GM18867 (cell line): ENCODE measurements at regions not wholly inside any gene's neighbourhood (a gene's known extent, or its start where the extent isn't known, plus 50 kb on each side); places are given as distances from the start of the nearest gene placed in this dataset.

Experiments used
- ATAC-seq: cut with Tn5 transposase; IDR thresholded peaks from one replicate; pipeline ENCODE4 v1.9.1; 2021; ENCODE audit warnings: mild to moderate bottlenecking, moderate library complexity; ENCODE audit not compliant: unreplicated experiment

GRCh38 chr5:74384851-74385250 lies 255.7 kb downstream of the ENC1 start:
- no peak for ATAC-seq

- ATAC-seq = no peak
Measured at GRCh38 chr5:74382987-74383593, 257.4 kb downstream of the ENC1 start.

DNA sequence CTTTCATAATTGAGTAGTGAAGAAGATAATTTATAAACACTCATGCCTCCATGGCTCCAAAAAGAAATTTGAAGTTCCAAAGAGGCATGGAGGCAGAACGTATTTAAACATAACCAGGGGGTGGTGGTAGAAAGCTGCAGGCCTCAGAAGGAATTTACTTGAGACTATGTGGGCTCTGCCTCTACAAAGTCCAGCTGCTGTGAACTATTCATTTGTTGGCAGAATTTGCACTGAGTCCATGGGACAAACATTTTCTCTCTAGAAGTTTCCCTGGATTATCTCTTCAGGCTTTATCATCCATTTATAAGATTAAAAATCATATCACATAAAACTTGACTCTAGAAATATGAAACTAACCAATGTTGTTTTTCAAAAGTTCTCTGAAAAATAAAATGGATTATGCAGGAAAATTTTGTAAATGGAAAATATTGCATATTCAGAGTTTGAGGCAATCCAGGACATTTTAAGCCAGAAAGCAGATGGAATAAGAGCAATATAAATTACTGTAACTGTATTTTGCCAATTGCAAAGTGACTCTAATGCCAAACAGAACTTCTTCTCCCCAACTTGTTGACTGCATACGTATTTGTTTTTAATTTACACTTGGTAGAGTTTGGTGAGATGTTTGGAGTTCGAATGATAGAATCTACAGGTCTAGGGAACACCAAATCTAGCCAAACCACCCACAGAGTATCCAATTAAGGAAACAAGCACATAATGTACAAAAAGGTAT lies 258.2 kb downstream of the ENC1 start:
- no peak for ATAC-seq

DNA sequence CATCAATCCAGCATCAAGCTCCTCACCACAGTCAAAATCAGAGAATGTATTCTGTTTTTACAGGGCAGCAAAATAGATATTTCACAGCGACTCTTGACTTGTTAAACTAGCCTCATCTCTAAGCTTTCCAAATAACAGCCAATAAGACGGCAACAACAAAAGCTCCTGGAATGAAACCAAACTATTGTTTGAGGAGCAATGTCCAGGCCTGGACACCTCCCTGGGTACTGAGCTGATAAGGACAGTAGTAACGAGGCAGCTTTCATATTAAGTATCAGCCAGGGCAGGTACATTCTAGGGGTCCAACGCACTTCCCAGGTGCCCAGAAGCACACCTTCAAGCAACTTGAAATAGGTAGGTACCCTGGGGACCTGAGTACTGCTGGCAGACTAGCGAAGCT lies 260.3 kb downstream of the ENC1 start:
- no peak for ATAC-seq

DNA sequence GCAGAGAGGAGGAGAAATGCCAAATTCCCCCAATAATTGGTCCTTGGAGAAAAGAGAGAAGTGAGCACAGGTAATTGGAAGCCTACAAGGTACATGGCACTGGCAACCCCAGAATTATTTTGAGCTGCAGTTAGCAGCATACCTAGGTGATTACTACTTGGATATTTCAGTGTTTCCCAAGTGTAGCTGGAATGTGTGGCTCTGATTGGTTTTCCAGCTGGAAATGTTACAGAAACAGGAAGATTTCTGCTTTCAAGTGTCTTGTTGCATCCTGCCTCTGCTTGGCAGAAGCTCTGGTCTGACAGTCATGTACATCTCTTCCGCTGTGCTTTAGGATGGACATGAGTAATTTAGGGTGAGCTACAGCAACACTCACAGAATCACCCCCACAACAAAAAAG lies 262.1 kb downstream of the ENC1 start:
- no peak for ATAC-seq

DNA sequence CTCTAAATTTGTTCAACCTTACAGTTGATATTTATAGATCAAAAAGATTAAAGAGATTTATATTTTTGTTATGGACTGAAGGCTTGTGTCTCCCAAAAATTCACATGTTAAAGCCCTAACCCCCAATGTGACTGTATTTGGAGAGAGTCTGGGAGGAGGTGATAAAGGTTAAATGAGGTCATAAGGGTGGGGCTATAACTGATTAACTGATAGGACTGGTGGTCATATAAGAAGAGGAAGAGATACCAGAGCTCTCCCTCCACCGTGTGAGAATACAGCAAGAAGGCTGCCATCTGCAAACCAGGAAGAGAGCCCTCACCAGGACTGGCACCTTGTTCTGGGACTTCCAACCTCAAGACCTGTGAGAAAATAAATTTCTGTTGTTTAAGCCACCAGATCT lies 264.3 kb downstream of the ENC1 start:
- ATAC-seq = no peak

DNA sequence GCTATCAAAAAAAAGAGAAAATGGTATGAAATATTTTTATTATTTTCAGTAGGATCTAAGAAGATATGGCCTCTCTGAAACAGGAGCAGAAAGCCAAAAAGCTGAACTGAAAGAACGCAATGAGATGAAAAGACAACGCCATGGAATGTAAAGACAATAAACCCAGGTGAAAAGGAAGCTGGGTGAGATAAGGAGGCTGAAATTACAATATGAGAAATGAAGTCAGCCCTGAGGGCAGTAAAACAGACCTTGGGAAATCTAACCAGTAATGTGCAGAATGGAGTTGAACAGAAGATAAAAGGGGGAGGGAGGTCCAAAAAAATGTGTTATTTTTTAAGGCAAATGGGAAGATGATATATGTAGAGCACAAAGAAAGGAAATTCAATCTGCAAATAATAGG lies 265.3 kb downstream of the ENC1 start:
- no peak for ATAC-seq

GRCh38 chr5:74374656-74375055 lies 265.9 kb downstream of the ENC1 start:
- no peak for ATAC-seq

- no peak for ATAC-seq
Measured at GRCh38 chr5:74373076-74373475, 267.5 kb downstream of the ENC1 start.

DNA sequence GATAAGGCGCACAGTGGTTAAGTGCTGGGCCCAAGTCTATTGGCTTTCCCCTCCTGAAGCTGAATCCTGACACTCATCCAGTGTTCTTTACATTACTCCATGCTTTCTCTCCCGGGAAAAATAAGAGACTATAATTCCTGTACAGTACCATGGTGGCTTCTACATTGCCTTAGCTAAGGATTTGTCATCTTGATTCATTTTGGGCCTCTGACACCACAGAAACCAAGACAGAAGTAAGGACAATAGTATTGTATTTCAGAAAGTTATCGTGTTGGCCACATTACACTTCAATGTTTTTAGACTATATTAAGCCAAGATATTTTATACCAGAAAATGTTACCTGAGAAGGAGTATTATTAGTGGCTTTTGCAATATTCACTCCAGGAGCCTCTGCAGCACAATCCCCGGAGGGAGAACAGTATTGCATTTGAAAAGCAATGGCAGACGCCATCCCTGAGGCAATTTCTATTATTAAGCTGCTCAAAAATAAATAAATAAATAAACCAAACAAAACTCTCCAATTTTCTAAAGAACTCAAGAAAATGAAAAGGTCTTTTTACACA lies 267.9 kb downstream of the ENC1 start:
- ATAC-seq = no peak

DNA sequence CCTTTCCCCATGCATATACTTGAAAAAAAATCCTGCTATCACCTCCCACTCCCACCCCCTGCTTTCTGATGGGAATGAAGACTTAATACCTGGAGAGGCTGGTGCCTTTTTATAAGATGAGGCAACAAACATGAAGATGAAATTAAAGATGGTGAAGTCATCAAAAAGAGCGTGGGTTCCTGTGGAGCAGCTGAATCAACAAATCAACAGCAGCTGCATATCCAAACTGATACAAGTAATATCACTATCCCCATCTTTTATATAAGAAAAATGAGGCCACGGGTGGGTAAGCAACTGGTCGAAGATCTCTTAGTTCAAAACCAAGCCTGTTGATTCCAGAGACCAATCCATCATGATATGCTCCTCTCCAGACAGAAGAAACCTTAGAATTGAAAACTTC lies 268.5 kb downstream of the ENC1 start:
- ATAC-seq = no peak

GRCh38 chr5:74371621-74372020 lies 268.9 kb downstream of the ENC1 start:
- ATAC-seq = no peak

DNA sequence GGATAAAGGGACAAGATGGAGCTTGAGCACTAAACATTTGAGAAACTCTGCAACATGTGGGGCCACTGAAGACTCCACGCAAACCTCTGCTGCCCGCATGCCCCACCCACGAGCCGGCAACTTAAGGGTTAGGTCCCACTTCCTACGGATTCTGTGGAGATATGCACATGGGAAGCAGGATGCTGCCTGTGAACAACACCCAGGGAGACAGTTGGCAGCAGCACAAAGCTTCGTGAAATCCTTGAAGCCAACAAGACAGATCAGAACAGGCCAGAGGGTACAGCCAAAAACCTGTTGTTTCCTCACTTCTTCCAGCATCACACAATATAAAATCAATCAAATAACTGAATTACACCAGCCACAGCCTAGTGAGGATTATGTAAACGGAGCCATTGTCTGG lies 270.4 kb downstream of the ENC1 start:
- ATAC-seq = no peak

GRCh38 chr5:74369173-74369572 lies 271.4 kb downstream of the ENC1 start:
- ATAC-seq = no peak

DNA sequence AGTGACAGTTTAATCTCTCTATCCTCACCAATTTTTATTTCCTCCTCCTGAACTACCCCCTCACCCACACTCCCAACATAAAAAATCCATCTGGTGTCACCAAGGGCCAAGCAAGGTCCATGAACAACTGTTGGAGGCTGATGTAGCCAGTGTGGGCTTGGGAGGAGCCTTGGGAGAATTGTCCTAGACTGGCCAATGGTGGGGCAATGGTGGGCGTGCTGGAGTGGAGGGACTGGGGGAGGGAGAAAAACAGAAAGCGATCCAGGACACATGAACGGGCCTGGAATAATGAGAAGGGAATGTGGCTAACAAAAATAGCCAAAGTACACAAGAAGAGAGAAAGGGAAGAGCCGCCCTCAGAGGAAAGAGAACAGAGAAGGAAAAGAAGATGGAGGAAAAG lies 272.6 kb downstream of the ENC1 start:
- ATAC-seq = no peak

GRCh38 chr5:74367241-74367733 lies 273.2 kb downstream of the ENC1 start:
- no peak for ATAC-seq

DNA sequence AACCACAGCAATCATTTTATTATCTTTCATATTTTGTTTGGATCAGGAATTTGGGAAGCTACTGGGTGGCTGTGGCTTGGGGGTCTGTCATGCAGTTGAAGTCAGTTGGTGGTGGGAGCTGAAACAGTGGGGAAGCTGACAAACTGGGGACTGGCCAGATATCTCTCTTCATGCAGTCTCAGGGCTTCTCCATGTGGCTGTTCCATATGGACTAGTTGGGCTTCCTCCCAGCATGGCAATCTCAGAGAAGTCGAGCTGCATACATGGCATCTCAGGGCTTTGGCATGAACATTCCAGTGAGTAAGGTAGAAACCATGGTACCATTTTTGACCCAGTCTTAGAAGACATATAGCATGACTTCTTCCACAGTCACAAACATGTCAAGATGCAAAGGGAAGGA lies 274.8 kb downstream of the ENC1 start:
- ATAC-seq = no peak

GRCh38 chr5:74364507-74364906 lies 276.0 kb downstream of the ENC1 start:
- ATAC-seq = no peak

- ATAC-seq = no peak
Measured at GRCh38 chr5:74363603-74364205, 276.8 kb downstream of the ENC1 start.

DNA sequence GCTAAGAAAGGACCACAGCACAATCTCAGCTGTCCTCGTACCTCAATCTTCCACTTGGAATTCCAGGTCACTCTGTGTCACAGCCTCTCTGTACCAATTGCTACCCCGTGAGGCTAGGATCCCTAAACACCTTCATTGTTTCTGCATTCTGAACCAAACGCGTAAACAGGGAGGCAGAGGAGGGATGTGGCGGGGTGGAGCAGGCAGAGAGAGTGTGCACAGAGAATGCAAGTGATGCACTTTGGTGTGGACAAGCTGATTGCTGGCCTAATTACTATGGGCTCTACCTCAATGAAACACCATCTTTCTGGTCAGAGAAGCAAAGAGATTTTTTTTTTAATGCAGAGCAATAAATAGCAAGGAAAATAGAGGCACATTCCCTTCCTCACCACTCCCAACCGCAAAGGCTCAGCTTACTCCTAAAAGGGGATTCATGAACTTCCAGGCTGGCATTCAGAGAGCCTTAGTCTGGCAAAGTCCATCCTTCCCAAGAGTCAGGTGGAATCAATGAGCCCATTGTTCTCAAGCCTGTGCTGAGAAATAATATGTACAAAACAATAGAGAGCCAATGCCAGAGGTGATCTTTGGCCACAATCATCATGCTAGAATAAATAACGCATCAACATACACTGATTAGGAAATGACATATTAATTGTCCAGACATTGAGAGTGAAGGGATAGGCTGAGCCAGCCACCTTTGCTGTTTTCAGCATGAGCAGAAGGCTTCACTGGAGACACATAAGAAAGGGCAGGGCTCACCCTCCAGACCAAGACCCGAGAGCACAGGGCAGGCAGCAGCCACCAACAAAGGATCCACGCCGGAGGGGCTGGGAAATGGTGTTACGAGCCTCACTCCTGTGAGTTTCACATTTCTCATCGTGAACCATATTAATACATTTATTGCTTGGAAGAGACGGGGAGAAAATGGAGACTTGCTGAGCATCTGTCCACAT lies 278.8 kb downstream of the ENC1 start:
- no peak for ATAC-seq
